ENCODE measurements at regions not wholly inside any gene's neighbourhood (a gene's known extent, or its start where the extent isn't known, plus 50 kb on each side); places are given as distances from the start of the nearest gene placed in this dataset.

- no peak for DNase-seq (ENCODE audit: low read depth)
- no peak for TF ChIP-seq CTCF (IDR thresholded peaks at IDR 0.05; ENCODE audit: insufficient read depth, low read length)
- no peak overlapping the region for H3K4me3 ChIP-seq (ENCODE audit: low read depth, low read length)
These were observed 179.7 kb upstream of the AGR3 start for GRCh38 chr7:17061443-17061842.

GRCh38 chr7:17062151-17063044 lies 180.6 kb upstream of the AGR3 start:
- TF ChIP-seq CTCF (IDR thresholded peaks at IDR 0.05; ENCODE audit: insufficient read depth, low read length): no peak
- H3K4me3 ChIP-seq (ENCODE audit: low read depth, low read length): no peak overlapping the region
- DNase-seq (ENCODE audit: low read depth): no peak

GRCh38 chr7:17063045-17063383 lies 181.2 kb upstream of the AGR3 start:
- TF ChIP-seq CTCF (IDR thresholded peaks at IDR 0.05; ENCODE audit: insufficient read depth, low read length): peak; percentile 39
- no peak for DNase-seq (ENCODE audit: low read depth)
- H3K4me3 ChIP-seq (ENCODE audit: low read depth, low read length): no peak overlapping the region

GRCh38 chr7:17067691-17068090 lies 185.9 kb upstream of the AGR3 start:
- no peak for DNase-seq (ENCODE audit: low read depth)
- H3K4me3 ChIP-seq (ENCODE audit: low read depth, low read length): no peak overlapping the region
- TF ChIP-seq CTCF (IDR thresholded peaks at IDR 0.05; ENCODE audit: insufficient read depth, low read length): no peak

- no peak overlapping the region for H3K4me3 ChIP-seq (ENCODE audit: low read depth, low read length)
- no peak for DNase-seq (ENCODE audit: low read depth)
- no peak for TF ChIP-seq CTCF (IDR thresholded peaks at IDR 0.05; ENCODE audit: insufficient read depth, low read length)
These were observed 187.4 kb upstream of the AGR3 start for GRCh38 chr7:17069146-17069545.

- DNase-seq (ENCODE audit: low read depth): peak; percentile 25
- no peak overlapping the region for H3K4me3 ChIP-seq (ENCODE audit: low read depth, low read length)
- TF ChIP-seq CTCF (IDR thresholded peaks at IDR 0.05; ENCODE audit: insufficient read depth, low read length): no peak
These were observed 188.5 kb upstream of the AGR3 start for GRCh38 chr7:17070231-17070708.
